NB4 (cell line): ENCODE measurements at regions not wholly inside any gene's neighbourhood (a gene's known extent, or its start where the extent isn't known, plus 50 kb on each side); places are given as distances from the start of the nearest gene placed in this dataset.

Experiments used
- CTCF ChIP-seq: IDR thresholded peaks from one replicate; pipeline ENCODE4 v1.5.1; 2012; ENCODE audit warnings: low read depth, low read length
- POLR2A ChIP-seq: IDR thresholded peaks from 2 replicates; pipeline ENCODE4 v1.6.1; 2011; ENCODE audit warnings: mild to moderate bottlenecking; ENCODE audit not compliant: insufficient read length; ENCODE audit errors: extremely low read depth

GRCh38 chr11:80673566-80673965 lies 1232.7 kb upstream of the TENM4 start:
- TF ChIP-seq CTCF (no peak), POLR2A (no peak)
